Hepatocyte (in vitro differentiated cells): ENCODE measurements at regions not wholly inside any gene's neighbourhood (a gene's known extent, or its start where the extent isn't known, plus 50 kb on each side); places are given as distances from the start of the nearest gene placed in this dataset.

ENCODE experiments used
- DNase-seq: peaks from one replicate; pipeline ENCODE4 v3.0.0-alpha.2; 2016; ENCODE audit warnings: low spot score
- H2AFZ ChIP-seq: fragments of 200-600 bp; sonication (generic); 2 replicates; pipeline ENCODE4 v1.6.0; 2016; ENCODE audit warnings: antibody characterized with exemption, mild to moderate bottlenecking
- H3K27ac ChIP-seq: fragments of 200-600 bp; sonication (generic); 2 replicates; pipeline ENCODE4 v1.5.1; 2016; ENCODE audit warnings: mild to moderate bottlenecking
- H3K27me3 ChIP-seq: fragments of 200-600 bp; sonication (generic); 2 replicates; pipeline ENCODE4 v1.6.1; 2016
- H3K36me3 ChIP-seq: fragments of 200-600 bp; sonication (generic); replicated peaks from 2 replicates; pipeline ENCODE4 v1.5.1; 2016; ENCODE audit warnings: low read depth; ENCODE audit not compliant: insufficient read depth
- H3K4me1 ChIP-seq: fragments of 200-600 bp; sonication (generic); 2 replicates; pipeline ENCODE4 v1.5.1; 2016; ENCODE audit warnings: mild to moderate bottlenecking, moderate library complexity; ENCODE audit not compliant: insufficient read depth
- H3K4me2 ChIP-seq: fragments of 200-600 bp; sonication (generic); 2 replicates; pipeline ENCODE4 v1.6.0; 2016
- H3K4me3 ChIP-seq: fragments of 200-600 bp; sonication (generic); 2 replicates; pipeline ENCODE4 v1.5.1; 2016; ENCODE audit warnings: mild to moderate bottlenecking
- H3K79me2 ChIP-seq: fragments of 200-600 bp; sonication (generic); 2 replicates; pipeline ENCODE4 v1.6.0; 2017; ENCODE audit warnings: mild to moderate bottlenecking
- H3K9me2 ChIP-seq: fragments of 200-600 bp; sonication (generic); replicated peaks from 2 replicates; pipeline ENCODE4 v1.6.0; 2017; ENCODE audit warnings: mild to moderate bottlenecking; ENCODE audit not compliant: insufficient read depth
- H3K9me3 ChIP-seq: fragments of 200-600 bp; sonication (generic); 2 replicates; pipeline ENCODE4 v1.5.1; 2016; ENCODE audit warnings: low read depth, mild to moderate bottlenecking
- H4K20me1 ChIP-seq: fragments of 200-600 bp; sonication (generic); 2 replicates; pipeline ENCODE4 v1.6.0; 2016; ENCODE audit warnings: mild to moderate bottlenecking; ENCODE audit not compliant: insufficient read depth, poor library complexity, severe bottlenecking
- EZH2 ChIP-seq: fragments of 200-600 bp; sonication (generic); IDR thresholded peaks from 2 replicates; pipeline ENCODE4 v1.6.1; 2016; ENCODE audit warnings: antibody characterized with exemption, mild to moderate bottlenecking, borderline replicate concordance
- EZH2phosphoT487 ChIP-seq: fragments of 200-600 bp; sonication (generic); IDR thresholded peaks from one replicate; pipeline ENCODE4 v1.6.1; 2018; ENCODE audit warnings: antibody characterized with exemption, mild to moderate bottlenecking, low read depth, moderate library complexity; ENCODE audit not compliant: unreplicated experiment, severe bottlenecking
- WGBS: methylation state at CpG from one replicate; pipeline ENCODE4 v1.1.6; 2016; ENCODE audit warnings: low lambda C conversion rate; ENCODE audit errors: missing lambda C conversion rate; 5-methylcytosine and 5-hydroxymethylcytosine counted together
- TF ChIP-seq, protein P1 (sequence below): fragments of 200-600 bp; sonication (generic); IDR thresholded peaks from 2 replicates; pipeline ENCODE4 v1.5.1; 2016; ENCODE audit warnings: antibody characterized with exemption, mild to moderate bottlenecking; ENCODE audit not compliant: poor library complexity

DNA sequence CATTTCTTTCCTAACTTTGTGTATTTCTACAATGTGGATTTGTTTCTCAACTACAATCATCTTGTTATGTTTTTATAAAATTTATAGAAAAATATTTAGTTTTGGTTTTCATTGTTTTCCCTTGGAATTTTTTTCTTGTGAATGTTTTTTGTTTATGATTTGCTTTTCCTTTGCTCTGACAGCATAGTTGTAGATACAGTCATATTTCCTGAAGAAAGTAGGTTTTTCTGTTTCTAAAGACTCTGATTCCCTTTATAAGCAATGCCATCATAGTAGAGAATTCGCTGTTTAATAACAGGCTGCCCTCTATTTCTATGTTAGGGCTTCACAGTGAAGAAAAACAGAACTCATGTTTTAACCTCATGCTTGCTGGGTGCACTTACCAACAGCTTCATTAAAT is 482.3 kb downstream of the ZBBX start:
- no peak for TF ChIP-seq EZH2phosphoT487
- TF ChIP-seq, protein P1, sequence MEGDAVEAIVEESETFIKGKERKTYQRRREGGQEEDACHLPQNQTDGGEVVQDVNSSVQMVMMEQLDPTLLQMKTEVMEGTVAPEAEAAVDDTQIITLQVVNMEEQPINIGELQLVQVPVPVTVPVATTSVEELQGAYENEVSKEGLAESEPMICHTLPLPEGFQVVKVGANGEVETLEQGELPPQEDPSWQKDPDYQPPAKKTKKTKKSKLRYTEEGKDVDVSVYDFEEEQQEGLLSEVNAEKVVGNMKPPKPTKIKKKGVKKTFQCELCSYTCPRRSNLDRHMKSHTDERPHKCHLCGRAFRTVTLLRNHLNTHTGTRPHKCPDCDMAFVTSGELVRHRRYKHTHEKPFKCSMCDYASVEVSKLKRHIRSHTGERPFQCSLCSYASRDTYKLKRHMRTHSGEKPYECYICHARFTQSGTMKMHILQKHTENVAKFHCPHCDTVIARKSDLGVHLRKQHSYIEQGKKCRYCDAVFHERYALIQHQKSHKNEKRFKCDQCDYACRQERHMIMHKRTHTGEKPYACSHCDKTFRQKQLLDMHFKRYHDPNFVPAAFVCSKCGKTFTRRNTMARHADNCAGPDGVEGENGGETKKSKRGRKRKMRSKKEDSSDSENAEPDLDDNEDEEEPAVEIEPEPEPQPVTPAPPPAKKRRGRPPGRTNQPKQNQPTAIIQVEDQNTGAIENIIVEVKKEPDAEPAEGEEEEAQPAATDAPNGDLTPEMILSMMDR: no peak
- TF ChIP-seq EZH2: no peak
- Histone ChIP-seq H4K20me1 (no peaks in the 10 kb centered on the region), H3K4me3 (no peak overlapping the region), H3K27me3 (no peaks in the 10 kb centered on the region), H2AFZ (no peak overlapping the region), H3K4me2 (no peak overlapping the region), H3K4me1 (no peaks in the 10 kb centered on the region), H3K9me2 (no peaks in the 10 kb centered on the region), H3K27ac (no peak overlapping the region), H3K79me2 (no peaks in the 10 kb centered on the region), H3K9me3 (no peaks in the 10 kb centered on the region), H3K36me3 (no peaks in the 10 kb centered on the region)
- DNase-seq: no peak
- WGBS: 73% methylated on average over 1 of the region's 1 CpG

DNA sequence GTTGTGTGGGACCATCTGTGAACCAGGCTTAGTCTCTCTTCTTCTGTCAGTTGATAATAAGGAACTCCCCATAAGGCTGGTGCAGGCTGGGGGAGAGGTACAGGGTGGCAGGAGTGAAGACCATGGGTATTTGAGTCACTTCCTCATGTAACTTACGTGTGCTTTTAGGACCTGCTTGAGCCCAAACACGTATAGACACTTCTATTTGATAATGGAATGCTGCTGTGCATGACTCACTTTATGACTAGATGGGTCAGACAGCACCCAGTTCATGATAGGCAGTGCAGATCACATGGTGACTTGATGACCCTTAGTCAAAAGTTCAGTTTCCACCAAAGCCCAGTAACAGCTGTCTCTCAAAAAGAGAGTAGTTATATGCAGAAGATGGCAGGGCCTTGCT is 490.9 kb downstream of the ZBBX start:
- Histone ChIP-seq H3K4me1 (no peaks in the 10 kb centered on the region), H3K27me3 (no peaks in the 10 kb centered on the region), H3K36me3 (no peaks in the 10 kb centered on the region), H3K4me3 (no peak overlapping the region), H2AFZ (no peak overlapping the region), H3K79me2 (no peaks in the 10 kb centered on the region), H3K9me3 (no peaks in the 10 kb centered on the region), H3K9me2 (no peaks in the 10 kb centered on the region), H4K20me1 (no peaks in the 10 kb centered on the region), H3K27ac (no peak overlapping the region), H3K4me2 (no peak overlapping the region)
- no peak for TF ChIP-seq EZH2phosphoT487
- TF ChIP-seq, protein P1: no peak
- DNase-seq: no peak
- WGBS: 72% methylated on average over 2 of the region's 2 CpGs

DNA sequence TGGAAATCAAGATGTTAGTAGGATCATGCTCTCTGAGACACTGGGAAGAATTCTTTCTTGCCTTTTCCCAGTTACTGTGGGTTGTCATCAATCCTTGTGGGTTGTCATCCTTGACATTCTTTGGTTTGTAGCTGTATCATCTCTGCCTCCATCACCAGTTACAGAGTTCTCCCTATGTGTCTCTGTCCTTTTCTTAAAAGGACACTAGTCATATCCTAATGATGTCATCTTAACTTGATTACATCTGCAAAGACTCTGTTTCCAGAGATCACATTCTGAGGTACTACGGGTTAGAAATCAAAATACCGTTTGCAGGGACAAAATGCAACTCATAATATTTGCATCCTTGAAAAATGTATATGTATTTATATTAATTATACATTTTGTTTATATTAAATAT is 500.4 kb downstream of the ZBBX start:
- Histone ChIP-seq H3K79me2 (no peaks in the 10 kb centered on the region), H3K27ac (no peak overlapping the region), H3K9me2 (no peaks in the 10 kb centered on the region), H3K27me3 (no peaks in the 10 kb centered on the region), H3K36me3 (no peaks in the 10 kb centered on the region), H3K9me3 (no peaks in the 10 kb centered on the region), H4K20me1 (no peaks in the 10 kb centered on the region), H2AFZ (no peak overlapping the region), H3K4me3 (no peak overlapping the region), H3K4me1 (no peaks in the 10 kb centered on the region), H3K4me2 (no peak overlapping the region)
- DNase-seq: no peak
- WGBS: 86% methylated on average over 2 of the region's 2 CpGs
- TF ChIP-seq EZH2 (no peak), EZH2phosphoT487 (no peak)
- TF ChIP-seq, protein P1: no peak

DNA sequence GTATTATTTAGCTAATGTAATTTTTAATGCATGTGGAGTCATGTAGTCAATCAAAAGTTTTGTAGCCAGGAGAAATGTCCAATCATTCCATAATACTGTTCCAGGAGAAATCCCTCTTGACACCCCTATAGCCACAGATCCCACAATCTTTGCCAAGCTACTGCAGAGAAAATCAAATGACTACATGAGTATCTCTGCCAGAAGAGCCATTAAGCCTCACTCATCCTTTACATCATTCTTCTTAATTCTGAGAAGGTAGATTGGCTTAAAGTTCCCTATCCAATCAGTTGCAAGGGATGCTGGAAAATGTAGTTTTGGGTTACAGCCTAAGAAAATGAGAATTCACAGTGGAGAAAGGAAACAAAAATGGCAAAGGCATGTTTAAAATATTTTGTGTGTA is 502.1 kb downstream of the ZBBX start:
- no peak overlapping the region for H3K4me2 ChIP-seq
- DNase-seq: no peak
- H3K4me1 ChIP-seq: no peaks in the 10 kb centered on the region
- no peaks in the 10 kb centered on the region for H4K20me1 ChIP-seq
- H3K27me3 ChIP-seq: no peaks in the 10 kb centered on the region
- no peak overlapping the region for H3K4me3 ChIP-seq
- no peak overlapping the region for H2AFZ ChIP-seq
- H3K9me2 ChIP-seq: no peaks in the 10 kb centered on the region
- H3K9me3 ChIP-seq: no peaks in the 10 kb centered on the region
- TF ChIP-seq EZH2 (no peak), EZH2phosphoT487 (no peak)
- no peaks in the 10 kb centered on the region for H3K79me2 ChIP-seq
- no peaks in the 10 kb centered on the region for H3K36me3 ChIP-seq
- H3K27ac ChIP-seq: no peak overlapping the region
